ENCODE measurements at regions not wholly inside any gene's neighbourhood (a gene's known extent, or its start where the extent isn't known, plus 50 kb on each side); places are given as distances from the start of the nearest gene placed in this dataset.
"Not testable (repeated sequence)": the region's sequence is repeated elsewhere in the genome, so short reads cannot be mapped to it uniquely, and the experiment has no call there.

DNA sequence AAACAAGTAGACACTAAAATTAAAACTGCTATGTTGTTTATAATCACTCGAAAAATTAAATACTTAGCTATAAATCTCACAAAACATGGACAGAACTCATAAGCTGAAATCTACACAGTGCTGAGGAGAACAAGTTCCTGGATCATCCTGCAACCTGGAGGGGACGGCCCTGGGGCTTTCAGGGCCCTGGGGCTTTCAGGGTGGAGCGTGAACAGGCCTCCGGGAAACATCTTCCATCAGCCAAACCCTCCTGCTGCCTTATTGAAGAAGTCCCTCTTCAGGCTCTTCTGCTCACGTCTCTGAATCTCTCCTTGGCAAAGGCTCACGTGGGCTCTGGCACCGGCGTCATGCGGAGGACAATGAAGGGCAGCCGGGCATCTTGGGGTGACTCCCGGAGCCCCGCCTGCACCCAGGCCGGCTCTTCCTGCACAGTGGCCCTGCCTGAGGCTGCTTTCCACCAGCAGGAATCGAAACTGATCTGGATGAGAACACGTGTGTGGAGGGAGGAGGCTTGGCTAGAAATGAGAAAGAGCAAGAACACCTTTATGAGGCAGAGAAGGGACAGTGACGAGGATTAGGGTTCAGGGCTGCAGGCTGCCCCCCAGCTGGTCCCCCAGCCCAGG lies 127.3 kb downstream of the CDRT15L2 start:
- Histone ChIP-seq H3K27me3 (no peaks in the 10 kb centered on the region), H3K4me1 (no peaks in the 10 kb centered on the region), H3K27ac (no peak overlapping the region), H3K9me3 (no peaks in the 10 kb centered on the region), H3K36me3 (no peaks in the 10 kb centered on the region), H3K4me3 (no peak overlapping the region)
- DNase-seq = no peak
- intact Hi-C loops (cut with DNase I) = no loop called here
- 16 to 72% methylated on average over 16 of the region's 16 CpGs for WGBS, 2 donors
- TF ChIP-seq POLR2A (IDR thresholded peaks at IDR 0.05) = no peak
- no peak for TF ChIP-seq POLR2AphosphoS5 (IDR thresholded peaks at IDR 0.05)
- TF ChIP-seq CTCF (IDR thresholded peaks at IDR 0.05) = no peak
- no peak for TF ChIP-seq EP300 (IDR thresholded peaks at IDR 0.05)

- WGBS, 2 donors = 83 to 87% methylated on average over 11 of the region's 11 CpGs
- DNase-seq, H3K4me1 ChIP-seq: not testable (repeated sequence)
Observed at GRCh38 chr17:20708821-20709220, 129.3 kb downstream of the CDRT15L2 start.

GRCh38 chr17:20716481-20716880 lies 137.0 kb downstream of the CDRT15L2 start:
- WGBS, 2 donors = 92 to 95% methylated on average over 3 of the region's 3 CpGs
- H3K27ac ChIP-seq; H3K27me3 ChIP-seq; intact Hi-C loops (cut with DNase I); H3K9me3 ChIP-seq; H3K4me3 ChIP-seq; DNase-seq; H3K36me3 ChIP-seq; H3K4me1 ChIP-seq: not testable (repeated sequence)

More at GRCh38 chr17:20708821-20709220, 129.3 kb downstream of the CDRT15L2 start:
- H3K4me3 ChIP-seq; intact Hi-C loops (cut with DNase I); H3K27me3 ChIP-seq; H3K36me3 ChIP-seq; H3K9me3 ChIP-seq; H3K27ac ChIP-seq: not testable (repeated sequence)

DNA sequence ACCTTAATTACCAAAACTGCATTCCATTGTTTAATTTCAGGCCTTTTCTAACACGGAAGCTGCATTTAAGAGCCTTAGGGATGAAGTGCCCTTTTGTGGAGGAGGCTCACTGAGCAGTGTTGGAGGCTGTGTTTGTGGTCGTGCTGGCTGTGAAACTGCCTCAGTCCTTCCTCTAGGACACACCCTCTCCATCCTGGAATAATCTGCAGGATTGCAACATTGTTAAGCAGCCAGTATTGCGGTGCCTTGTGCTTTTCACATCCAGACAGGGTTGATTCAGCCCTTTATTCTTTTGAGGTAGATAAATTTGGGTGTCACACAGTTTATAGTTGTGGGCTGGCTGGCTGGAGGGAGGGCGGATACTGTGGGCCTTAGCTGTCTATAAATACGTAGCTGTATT lies 141.6 kb downstream of the CDRT15L2 start:
- intact Hi-C loops (cut with DNase I) = no loop called here
- H3K27ac ChIP-seq = no peak overlapping the region
- no peaks in the 10 kb centered on the region for H3K36me3 ChIP-seq
- H3K27me3 ChIP-seq = no peaks in the 10 kb centered on the region
- no peak for DNase-seq
- no peaks in the 10 kb centered on the region for H3K9me3 ChIP-seq
- no peak overlapping the region for H3K4me3 ChIP-seq
- no peaks in the 10 kb centered on the region for H3K4me1 ChIP-seq
- WGBS, 2 donors = 56 to 68% methylated on average over 5 of the region's 5 CpGs
- TF ChIP-seq EP300 (IDR thresholded peaks at IDR 0.05) = no peak
- TF ChIP-seq POLR2A (IDR thresholded peaks at IDR 0.05) = no peak
- no peak for TF ChIP-seq CTCF (IDR thresholded peaks at IDR 0.05)
- TF ChIP-seq POLR2AphosphoS5 (IDR thresholded peaks at IDR 0.05) = no peak

DNA sequence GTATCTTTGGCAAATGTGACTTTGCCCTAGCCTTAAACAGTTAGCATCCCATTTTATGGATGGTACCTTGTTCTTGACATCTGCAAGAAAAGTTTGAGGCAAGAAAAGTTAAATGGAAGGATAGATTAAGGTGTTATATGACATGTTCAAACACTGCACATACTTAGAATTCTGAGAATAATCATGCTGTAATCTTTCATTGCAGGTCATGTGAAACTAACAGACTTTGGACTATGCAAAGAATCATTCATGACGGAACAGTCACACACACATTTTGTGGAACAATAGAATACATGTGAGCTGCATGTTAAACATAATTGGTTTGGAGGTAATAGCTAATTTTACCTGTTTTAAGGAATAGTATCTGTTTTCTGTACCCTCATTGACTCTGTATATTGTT lies 144.9 kb downstream of the CDRT15L2 start:
- H3K4me1 ChIP-seq; H3K27ac ChIP-seq; H3K4me3 ChIP-seq; H3K36me3 ChIP-seq; H3K9me3 ChIP-seq; H3K27me3 ChIP-seq; intact Hi-C loops (cut with DNase I); DNase-seq: not testable (repeated sequence)
- 21 to 72% methylated on average over 1 of the region's 1 CpG for WGBS, 2 donors

DNA sequence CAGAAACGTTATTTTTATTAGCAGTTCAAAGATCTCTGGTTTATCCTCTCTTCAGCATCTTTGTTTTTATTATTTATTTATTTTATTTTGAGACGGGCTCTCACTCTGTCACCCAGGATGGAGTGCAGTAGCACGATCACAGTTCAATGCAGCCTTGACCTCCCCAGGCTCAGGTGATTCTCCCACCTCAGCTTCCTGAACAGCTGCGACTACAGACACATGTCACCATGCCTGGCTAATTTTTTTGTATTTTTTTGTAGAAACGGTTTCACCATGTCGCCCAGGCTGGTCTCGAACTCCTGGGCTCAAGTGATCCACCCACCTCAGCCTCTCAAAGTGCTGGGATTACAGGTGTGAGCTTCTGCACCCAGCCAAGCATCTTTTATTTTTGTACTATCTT lies 147.7 kb downstream of the CDRT15L2 start:
- H3K27ac ChIP-seq; H3K4me1 ChIP-seq; DNase-seq; H3K27me3 ChIP-seq; intact Hi-C loops (cut with DNase I); H3K4me3 ChIP-seq; H3K9me3 ChIP-seq; H3K36me3 ChIP-seq: not testable (repeated sequence)
- WGBS, 2 donors = 64 to 79% methylated on average over 7 of the region's 7 CpGs

GRCh38 chr17:20728181-20728580 lies 148.7 kb downstream of the CDRT15L2 start:
- Histone ChIP-seq H3K9me3 (no peaks in the 10 kb centered on the region), H3K27me3 (peaks cover 0 to 1% (median 0%) of the 10 kb centered on the region in 3 donors), H3K27ac (no peak overlapping the region), H3K4me3 (no peak overlapping the region), H3K36me3 (no peaks in the 10 kb centered on the region), H3K4me1 (no peaks in the 10 kb centered on the region)
- WGBS, 2 donors = 79 to 83% methylated on average over 1 of the region's 1 CpG
- TF ChIP-seq POLR2AphosphoS5 (IDR thresholded peaks at IDR 0.05) = no peak
- no peak for TF ChIP-seq POLR2A (IDR thresholded peaks at IDR 0.05)
- no peak for TF ChIP-seq CTCF (IDR thresholded peaks at IDR 0.05)
- TF ChIP-seq EP300 (IDR thresholded peaks at IDR 0.05) = no peak
- intact Hi-C loops (cut with DNase I) = no loop called here
- DNase-seq = no peak

- DNase-seq; H3K36me3 ChIP-seq; H3K4me1 ChIP-seq; intact Hi-C loops (cut with DNase I); H3K27me3 ChIP-seq; H3K9me3 ChIP-seq; H3K4me3 ChIP-seq; H3K27ac ChIP-seq: not testable (repeated sequence)
- 81 to 84% methylated on average over 6 of the region's 6 CpGs for WGBS, 2 donors
Observed at GRCh38 chr17:20731131-20731530, 151.6 kb downstream of the CDRT15L2 start.
